ENCODE measurements at regions not wholly inside any gene's neighbourhood (a gene's known extent, or its start where the extent isn't known, plus 50 kb on each side); places are given as distances from the start of the nearest gene placed in this dataset.

DNA sequence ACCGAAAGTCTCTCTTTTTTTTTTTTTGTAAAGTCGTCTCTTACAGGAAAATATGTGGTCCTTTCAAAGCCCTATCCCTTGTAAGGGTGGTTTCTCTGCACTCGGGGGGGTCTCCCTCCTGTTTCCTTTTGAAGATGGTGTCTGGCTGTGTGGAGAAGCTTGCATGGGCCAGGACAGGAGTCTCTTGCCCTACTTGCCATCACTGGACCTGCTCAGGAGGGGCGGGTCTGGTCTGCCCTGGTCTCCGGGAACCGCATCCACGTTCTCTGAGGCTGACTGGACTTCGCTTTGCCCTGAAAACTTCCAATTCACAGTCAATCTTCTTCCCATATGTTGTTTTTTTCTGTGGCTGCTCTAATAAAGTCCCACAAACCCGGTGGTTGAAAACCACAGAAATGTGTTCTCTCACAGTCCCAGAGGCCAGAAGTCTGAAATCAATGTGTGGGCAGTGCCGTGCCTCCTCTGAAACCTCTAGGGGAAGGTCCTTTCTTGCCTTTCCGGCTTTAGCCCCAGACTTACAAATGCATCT, 92.9 kb upstream of the IER5L start:
- ATAC-seq (ENCODE audit: low FRiP score in 2 of 2) (peak in 1 of 2 donors; percentile 53), DNase-seq (no peak)
- H3K27me3 ChIP-seq = no peaks in the 10 kb centered on the region
- no peaks in the 10 kb centered on the region for H3K4me1 ChIP-seq
- WGBS, 2 donors = 55 to 67% methylated on average over 11 of the region's 11 CpGs
- TF ChIP-seq POLR2A (IDR thresholded peaks at IDR 0.05) = no peak
- no peak for TF ChIP-seq EP300 (IDR thresholded peaks at IDR 0.05)
- no peak for TF ChIP-seq POLR2AphosphoS5 (IDR thresholded peaks at IDR 0.05)
- TF ChIP-seq, protein P1, sequence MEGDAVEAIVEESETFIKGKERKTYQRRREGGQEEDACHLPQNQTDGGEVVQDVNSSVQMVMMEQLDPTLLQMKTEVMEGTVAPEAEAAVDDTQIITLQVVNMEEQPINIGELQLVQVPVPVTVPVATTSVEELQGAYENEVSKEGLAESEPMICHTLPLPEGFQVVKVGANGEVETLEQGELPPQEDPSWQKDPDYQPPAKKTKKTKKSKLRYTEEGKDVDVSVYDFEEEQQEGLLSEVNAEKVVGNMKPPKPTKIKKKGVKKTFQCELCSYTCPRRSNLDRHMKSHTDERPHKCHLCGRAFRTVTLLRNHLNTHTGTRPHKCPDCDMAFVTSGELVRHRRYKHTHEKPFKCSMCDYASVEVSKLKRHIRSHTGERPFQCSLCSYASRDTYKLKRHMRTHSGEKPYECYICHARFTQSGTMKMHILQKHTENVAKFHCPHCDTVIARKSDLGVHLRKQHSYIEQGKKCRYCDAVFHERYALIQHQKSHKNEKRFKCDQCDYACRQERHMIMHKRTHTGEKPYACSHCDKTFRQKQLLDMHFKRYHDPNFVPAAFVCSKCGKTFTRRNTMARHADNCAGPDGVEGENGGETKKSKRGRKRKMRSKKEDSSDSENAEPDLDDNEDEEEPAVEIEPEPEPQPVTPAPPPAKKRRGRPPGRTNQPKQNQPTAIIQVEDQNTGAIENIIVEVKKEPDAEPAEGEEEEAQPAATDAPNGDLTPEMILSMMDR (IDR thresholded peaks at IDR 0.05) = no peak
- no peak overlapping the region for H3K4me3 ChIP-seq
- H3K9me3 ChIP-seq = no peaks in the 10 kb centered on the region
- H3K36me3 ChIP-seq = no peaks in the 10 kb centered on the region
- no peak overlapping the region for H3K27ac ChIP-seq

DNA sequence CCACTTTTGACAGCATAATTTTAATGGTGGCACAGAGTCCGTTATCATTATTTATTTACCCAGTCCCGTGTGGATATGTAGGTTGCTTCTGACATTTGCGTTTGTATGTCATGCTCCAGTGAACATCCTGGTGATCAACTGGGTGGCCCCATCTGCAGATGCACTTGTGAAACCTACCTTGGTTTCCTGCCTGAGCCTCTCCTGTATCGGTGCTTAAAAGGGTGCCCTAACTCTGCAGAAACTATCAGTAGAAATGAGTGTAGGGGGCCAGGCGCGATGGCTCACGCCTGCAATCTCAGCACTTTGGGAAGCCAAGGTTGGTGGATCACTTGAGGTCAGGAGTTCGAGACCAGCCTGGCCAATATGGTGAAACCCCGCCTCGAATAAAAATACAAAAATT, 92.1 kb upstream of the IER5L start:
- H3K27ac ChIP-seq = no peak overlapping the region
- WGBS, 2 donors = 91 to 92% methylated on average over 10 of the region's 10 CpGs
- no peaks in the 10 kb centered on the region for H3K9me3 ChIP-seq
- H3K4me3 ChIP-seq = no peak overlapping the region
- H3K36me3 ChIP-seq = no peaks in the 10 kb centered on the region
- ATAC-seq (ENCODE audit: low FRiP score in 2 of 2) = no peak
- no peak for DNase-seq
- H3K27me3 ChIP-seq = no peaks in the 10 kb centered on the region
- no peaks in the 10 kb centered on the region for H3K4me1 ChIP-seq
- TF ChIP-seq, protein P1 (IDR thresholded peaks at IDR 0.05) = no peak
- no peak for TF ChIP-seq POLR2A (IDR thresholded peaks at IDR 0.05)
- no peak for TF ChIP-seq EP300 (IDR thresholded peaks at IDR 0.05)
- no peak for TF ChIP-seq POLR2AphosphoS5 (IDR thresholded peaks at IDR 0.05)

DNA sequence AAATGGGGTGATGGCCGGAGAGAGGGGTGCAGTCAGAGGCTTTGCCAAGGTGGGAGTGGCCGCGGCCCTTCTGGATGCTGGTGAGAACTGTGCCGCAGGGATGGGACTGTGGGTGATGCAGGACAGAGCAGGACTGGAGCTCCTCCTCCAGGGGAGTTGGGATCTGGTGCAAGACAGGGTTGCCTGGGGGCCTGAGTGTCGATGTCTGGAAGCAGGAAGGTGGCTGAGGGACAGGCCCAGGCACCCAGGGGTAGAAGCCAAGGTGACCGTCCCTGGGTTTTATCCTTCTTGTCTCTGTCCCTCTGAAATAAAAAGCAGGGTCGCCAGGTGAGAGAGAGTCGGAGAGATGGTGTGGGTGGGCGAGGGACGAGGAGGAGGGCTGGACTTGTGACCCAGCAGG, 89.1 kb upstream of the IER5L start:
- Histone ChIP-seq H3K4me1 (no peaks in the 10 kb centered on the region), H3K4me3 (no peak overlapping the region), H3K27ac (no peak overlapping the region), H3K36me3 (no peaks in the 10 kb centered on the region), H3K27me3 (no peaks in the 10 kb centered on the region), H3K9me3 (no peaks in the 10 kb centered on the region)
- TF ChIP-seq, protein P1 (IDR thresholded peaks at IDR 0.05) = no peak
- no peak for TF ChIP-seq POLR2A (IDR thresholded peaks at IDR 0.05)
- no peak for TF ChIP-seq EP300 (IDR thresholded peaks at IDR 0.05)
- TF ChIP-seq POLR2AphosphoS5 (IDR thresholded peaks at IDR 0.05) = no peak
- DNase-seq = no peak
- 90% methylated on average over 10 of the region's 10 CpGs for WGBS, 2 donors
- no peak for ATAC-seq (ENCODE audit: low FRiP score in 2 of 2)

DNA sequence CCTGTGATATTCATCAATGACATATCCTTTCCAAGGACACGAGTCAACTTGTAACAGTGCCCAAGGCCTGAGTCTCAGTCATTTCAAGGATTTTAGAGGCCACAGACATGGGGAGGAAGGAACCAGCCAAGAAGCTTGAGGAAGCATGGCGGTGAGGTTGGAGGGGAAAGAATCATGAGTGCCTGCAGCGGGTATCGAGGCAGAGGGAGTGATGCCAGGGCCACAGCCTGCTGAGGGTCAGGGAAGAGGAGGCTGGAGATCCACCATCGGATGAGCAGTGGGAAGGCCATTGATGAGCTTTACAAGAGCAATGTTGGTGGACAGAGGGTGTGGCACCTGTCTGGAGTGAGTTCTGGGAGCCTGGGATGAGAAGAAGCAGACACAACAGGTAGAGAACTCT, 88.5 kb upstream of the IER5L start:
- TF ChIP-seq POLR2AphosphoS5 (IDR thresholded peaks at IDR 0.05) (no peak), POLR2A (IDR thresholded peaks at IDR 0.05) (no peak), EP300 (IDR thresholded peaks at IDR 0.05) (no peak)
- TF ChIP-seq, protein P1 (IDR thresholded peaks at IDR 0.05) = no peak
- no peak for DNase-seq
- peaks cover 0 to 4% (median 0%) of the 10 kb centered on the region in 4 donors for H3K4me1 ChIP-seq
- no peaks in the 10 kb centered on the region for H3K36me3 ChIP-seq
- H3K4me3 ChIP-seq = no peak overlapping the region
- no peak overlapping the region for H3K27ac ChIP-seq
- WGBS, 2 donors = 80 to 84% methylated on average over 5 of the region's 5 CpGs
- H3K27me3 ChIP-seq = no peaks in the 10 kb centered on the region
- H3K9me3 ChIP-seq = no peaks in the 10 kb centered on the region
- ATAC-seq (ENCODE audit: low FRiP score in 2 of 2) = no peak

DNA sequence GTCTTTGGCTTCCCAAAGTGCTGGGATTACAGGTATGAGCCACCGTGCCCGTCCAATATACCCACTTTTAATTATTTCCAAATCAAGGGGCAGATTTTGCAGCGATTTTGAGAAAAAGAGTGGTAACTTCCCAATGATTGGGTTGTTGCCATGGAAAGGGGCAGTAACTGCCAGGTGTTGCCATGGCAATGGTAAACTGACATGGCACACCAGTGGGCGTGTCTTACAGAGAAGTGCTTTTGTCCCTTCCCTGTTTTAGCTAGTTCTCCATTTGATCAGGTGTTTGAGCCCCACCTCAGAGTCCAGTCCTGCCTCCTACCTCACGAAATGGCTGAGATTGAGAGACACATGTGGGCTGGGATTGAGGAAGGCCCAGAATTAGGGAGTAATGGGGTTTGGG, 86.3 kb upstream of the IER5L start:
- no CpG with 5 or more reads among the region's 5 CpGs for WGBS, 2 donors
- peaks cover 0 to 5% (median 0%) of the 10 kb centered on the region in 4 donors for H3K4me1 ChIP-seq
- no peak for ATAC-seq (ENCODE audit: low FRiP score in 2 of 2)
- TF ChIP-seq, protein P1 (IDR thresholded peaks at IDR 0.05) = no peak
- TF ChIP-seq EP300 (IDR thresholded peaks at IDR 0.05) = no peak
- TF ChIP-seq POLR2AphosphoS5 (IDR thresholded peaks at IDR 0.05) = no peak
- no peak for TF ChIP-seq POLR2A (IDR thresholded peaks at IDR 0.05)
- H3K36me3 ChIP-seq = no peaks in the 10 kb centered on the region
- no peaks in the 10 kb centered on the region for H3K27me3 ChIP-seq
- H3K4me3 ChIP-seq = no peak overlapping the region
- H3K9me3 ChIP-seq = no peaks in the 10 kb centered on the region
- no peak for DNase-seq
- H3K27ac ChIP-seq = no peak overlapping the region
